HG03135 (cell line): ENCODE measurements at regions not wholly inside any gene's neighbourhood (a gene's known extent, or its start where the extent isn't known, plus 50 kb on each side); places are given as distances from the start of the nearest gene placed in this dataset.

Experiments used
- ATAC-seq: cut with Tn5 transposase; IDR thresholded peaks from one replicate; pipeline ENCODE4 v1.9.1; 2021; ENCODE audit warnings: mild to moderate bottlenecking, moderate library complexity; ENCODE audit not compliant: unreplicated experiment

DNA sequence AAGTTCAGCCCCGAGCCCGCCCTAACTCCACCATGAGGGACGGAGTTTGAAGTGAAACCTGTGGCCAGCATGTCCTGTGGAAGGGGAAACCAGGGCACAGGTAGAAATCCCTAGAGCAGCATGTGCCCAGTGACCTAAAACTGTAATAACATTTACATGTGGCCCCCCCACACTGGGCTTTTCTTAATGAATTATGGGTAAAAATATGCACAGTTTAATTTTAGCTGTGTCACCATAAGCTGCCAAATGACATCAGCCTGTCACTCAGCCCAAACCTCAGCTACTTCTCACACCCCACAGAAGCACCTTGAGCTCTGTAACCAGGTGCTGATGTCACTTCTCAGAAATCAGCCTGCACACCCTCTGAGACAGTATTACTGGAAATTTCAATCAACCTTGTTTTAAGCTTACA lies 50.0 kb upstream of the SLC19A1 start:
- ATAC-seq, result peak; percentile 56

DNA sequence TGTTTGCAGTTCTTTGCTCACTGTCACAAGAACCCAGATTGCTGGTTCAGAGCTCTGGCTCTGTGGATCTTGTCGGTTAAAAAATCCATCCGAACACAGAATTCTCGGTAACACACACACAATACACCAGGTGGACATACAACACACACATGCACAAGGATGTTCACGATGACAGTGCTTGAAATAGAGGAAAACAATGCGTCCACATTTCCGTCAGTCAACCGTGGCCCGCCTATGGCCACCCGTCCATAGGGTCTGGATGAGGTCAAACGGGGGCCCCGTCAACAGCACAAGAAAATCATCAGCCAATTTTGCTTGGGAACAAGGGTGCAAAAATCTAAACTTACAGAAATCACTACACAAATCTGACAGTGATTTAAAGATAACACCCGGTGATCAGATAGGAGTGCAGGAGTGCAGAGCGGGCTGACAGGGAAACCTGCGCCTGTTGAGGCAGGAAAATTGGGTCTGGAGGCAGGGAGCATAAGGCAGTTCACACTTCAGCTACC lies 50.4 kb upstream of the SLC19A1 start:
- ATAC-seq, result no peak

DNA sequence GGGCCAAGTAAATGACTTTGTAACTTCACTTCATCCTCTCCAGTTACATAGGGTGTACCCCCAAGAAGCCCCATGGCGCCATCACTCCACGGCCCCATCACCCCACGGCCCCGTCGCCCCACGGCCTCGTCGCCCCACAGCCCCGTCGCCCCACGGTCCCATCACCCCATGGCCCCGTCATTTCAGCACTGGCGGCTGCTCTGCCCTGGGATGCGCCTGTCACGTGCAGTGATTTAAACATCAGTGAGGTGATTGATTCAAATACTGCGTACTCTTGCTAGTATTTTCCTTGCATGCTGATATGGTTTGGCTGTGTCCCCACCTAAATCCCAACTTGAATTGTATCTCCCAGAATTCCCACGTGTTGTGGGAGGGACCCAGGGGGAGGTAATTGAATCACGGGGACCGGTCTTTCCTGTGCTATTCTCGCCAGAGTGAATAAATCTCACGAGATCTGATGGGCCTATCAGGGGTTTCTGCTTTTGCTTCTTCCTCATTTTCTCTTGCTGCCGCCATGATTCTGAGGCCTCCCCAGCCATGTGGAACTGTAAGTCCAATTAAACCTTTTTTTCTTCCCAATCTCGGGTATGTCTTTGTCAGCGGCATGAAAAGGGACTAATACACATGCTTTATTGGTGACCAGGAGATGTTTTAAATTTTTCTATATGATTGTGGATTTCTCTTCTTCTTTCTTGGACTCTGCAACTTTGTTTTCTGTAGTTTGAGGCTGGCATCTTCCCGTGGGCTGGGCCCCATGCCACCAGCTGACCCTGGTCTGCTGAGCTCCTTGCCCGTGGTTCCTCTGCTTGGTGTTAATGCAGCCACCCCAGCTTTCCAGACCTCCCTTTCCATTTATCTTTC lies 50.1 kb upstream of the PCBP3 start:
- ATAC-seq, result no peak
